Naive thymus-derived CD4-positive, alpha-beta T cell (primary cell): ENCODE measurements at regions not wholly inside any gene's neighbourhood (a gene's known extent, or its start where the extent isn't known, plus 50 kb on each side); places are given as distances from the start of the nearest gene placed in this dataset.
"Not testable (repeated sequence)": the region's sequence is repeated elsewhere in the genome, so short reads cannot be mapped to it uniquely, and the experiment has no call there.

Experiments
- ATAC-seq: fragments of 150-1000 bp; cut with Tn5 transposase; 2 replicates; pipeline ENCODE4 v1.10.0; 2021; ENCODE audit warnings: mild to moderate bottlenecking, moderate library complexity
- CTCF ChIA-PET: fragments of 350-600 bp; sonication (Branson Sonifier 250); formaldehyde crosslinking; loops from one replicate; lab custom pipeline; 2021; ENCODE audit warnings: antibody characterized with exemption; lab: Charles Lee
- POLR2A ChIA-PET: fragments of 350-600 bp; sonication (Branson Sonifier 250); formaldehyde crosslinking; loops from one replicate; lab custom pipeline; 2021; ENCODE audit warnings: antibody characterized with exemption, inconsistent platforms; lab: Charles Lee
- DNase-seq, 9 donors: peaks; one replicate each; pipeline versions ENCODE4 v3.0.0 to v3.0.0-alpha.2; 2020 to 2022; ENCODE audit warnings: mixed read lengths in 1 of 9
- H3K27ac ChIP-seq: one replicate; pipeline ENCODE4 v1.7.0; 2013; ENCODE audit warnings: mild to moderate bottlenecking, low read depth, low read length, moderate library complexity
- H3K27me3 ChIP-seq, 2 donors: one replicate each; pipeline ENCODE4 v1.7.0; 2013; ENCODE audit warnings: low read length in 2 of 2, mild to moderate bottlenecking in 2 of 2, moderate library complexity in 2 of 2; ENCODE audit not compliant: control insufficient read depth in 2 of 2, insufficient read depth in 2 of 2
- H3K36me3 ChIP-seq, 3 experiments: 1 replicate in 2 of 3; 2 replicates in 1 of 3; pipeline ENCODE4 v1.7.0; 2013; ENCODE audit warnings: low read length in 3 of 3, mild to moderate bottlenecking in 3 of 3, moderate library complexity in 1 of 3; ENCODE audit not compliant: insufficient read depth in 3 of 3, control insufficient read depth in 2 of 3
- H3K4me1 ChIP-seq, 2 donors: one replicate each; pipeline ENCODE4 v1.7.0; 2013; ENCODE audit warnings: low read length in 2 of 2, mild to moderate bottlenecking in 2 of 2, moderate library complexity in 1 of 2; ENCODE audit not compliant: control insufficient read depth in 2 of 2, insufficient read depth in 2 of 2
- H3K4me3 ChIP-seq: 2 replicates; pipeline ENCODE4 v1.7.0; 2013; ENCODE audit warnings: mild to moderate bottlenecking, low read length
- H3K9me3 ChIP-seq, 3 experiments: 1 replicate in 2 of 3; 2 replicates in 1 of 3; pipeline ENCODE4 v1.7.0; 2013; ENCODE audit warnings: low read length in 3 of 3; ENCODE audit not compliant: control insufficient read depth in 2 of 3
- H3K27ac Mint-ChIP-seq, 9 donors: one replicate each; pipeline ENCODE4 v1.8.0; 2020 to 2022; ENCODE audit warnings: mixed read lengths in 9 of 9, mild to moderate bottlenecking in 8 of 9, moderate library complexity in 5 of 9, inconsistent platforms in 2 of 9
- H3K27me3 Mint-ChIP-seq, 5 donors: one replicate each; pipeline ENCODE4 v1.8.0; 2021 to 2022; ENCODE audit warnings: mixed read lengths in 5 of 5, mild to moderate bottlenecking in 1 of 5
- H3K36me3 Mint-ChIP-seq, 5 donors: one replicate each; pipeline ENCODE4 v1.8.0; 2020 to 2022; ENCODE audit warnings: mixed read lengths in 5 of 5, mild to moderate bottlenecking in 3 of 5, inconsistent platforms in 1 of 5
- H3K4me1 Mint-ChIP-seq, 7 donors: one replicate each; pipeline ENCODE4 v1.8.0; 2020 to 2022; ENCODE audit warnings: mixed read lengths in 7 of 7, mild to moderate bottlenecking in 3 of 7, inconsistent platforms in 1 of 7
- H3K4me3 Mint-ChIP-seq, 10 donors: one replicate each; pipeline ENCODE4 v1.8.0; 2020 to 2022; ENCODE audit warnings: mild to moderate bottlenecking in 10 of 10, mixed read lengths in 10 of 10, moderate library complexity in 6 of 10, inconsistent platforms in 2 of 10
- H3K9me3 Mint-ChIP-seq, 11 donors: one replicate each; pipeline ENCODE4 v1.8.0; 2020 to 2022; ENCODE audit warnings: mixed read lengths in 11 of 11, mild to moderate bottlenecking in 4 of 11, inconsistent platforms in 1 of 11, moderate library complexity in 1 of 11
- intact Hi-C, 2 donors: fragments of 100-400 bp; cut with micrococcal nuclease; formaldehyde crosslinking; loops; one replicate each; pipeline ENCODE4 v1.15.1; 2023

DNA sequence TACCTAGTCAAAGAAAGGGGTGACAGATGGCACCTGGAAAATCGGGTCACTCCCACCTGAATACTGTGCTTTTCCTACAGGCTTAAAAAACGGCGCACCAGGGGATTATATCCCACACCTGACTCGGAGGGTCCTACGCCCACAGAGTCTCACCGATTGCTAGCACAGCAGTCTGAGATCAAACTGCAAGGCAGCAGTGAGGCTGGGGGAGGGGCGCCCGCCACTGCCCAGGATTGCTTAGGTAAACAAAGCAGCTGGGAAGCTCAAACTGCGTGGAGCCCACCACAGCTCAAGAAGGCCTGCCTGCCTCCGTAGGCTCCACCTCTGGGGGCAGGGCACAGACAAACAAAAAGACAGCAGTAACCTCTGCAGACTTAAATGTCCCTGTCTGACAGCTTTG is 242.7 kb downstream of the FZD1 start:
- ATAC-seq, intact Hi-C loops: not testable (repeated sequence)

GRCh38 chr7:91511861-91512260 is 247.6 kb downstream of the FZD1 start:
- CTCF ChIA-PET, H3K27me3 Mint-ChIP-seq, H3K4me3 ChIP-seq, intact Hi-C loops, POLR2A ChIA-PET, H3K36me3 Mint-ChIP-seq, H3K4me1 Mint-ChIP-seq, H3K27ac ChIP-seq, DNase-seq, H3K4me1 ChIP-seq, H3K27me3 ChIP-seq, H3K27ac Mint-ChIP-seq, H3K9me3 ChIP-seq, H3K36me3 ChIP-seq, ATAC-seq, H3K4me3 Mint-ChIP-seq: not testable (repeated sequence)
- peaks cover 0 to 12% (median 4%) of the 10 kb centered on the region in 11 donors for H3K9me3 Mint-ChIP-seq

More for the DNA sequence above, 242.7 kb downstream of the FZD1 start:
- H3K4me1 ChIP-seq, H3K36me3 ChIP-seq, H3K27ac Mint-ChIP-seq, H3K4me3 ChIP-seq, CTCF ChIA-PET, POLR2A ChIA-PET, H3K9me3 ChIP-seq, H3K4me3 Mint-ChIP-seq, H3K36me3 Mint-ChIP-seq, H3K4me1 Mint-ChIP-seq, H3K27me3 ChIP-seq, DNase-seq, H3K27ac ChIP-seq: not testable (repeated sequence)
- Mint-ChIP-seq H3K9me3 (peaks cover 0 to 26% (median 2%) of the 10 kb centered on the region in 11 donors), H3K27me3 (peaks cover 0 to 11% (median 0%) of the 10 kb centered on the region in 5 donors)

- Mint-ChIP-seq H3K9me3 (peaks cover 0 to 12% (median 4%) of the 10 kb centered on the region in 11 donors), H3K4me3 (no peak overlapping the region), H3K4me1 (no peaks in the 10 kb centered on the region), H3K36me3 (no peaks in the 10 kb centered on the region), H3K27me3 (no peaks in the 10 kb centered on the region), H3K27ac (no peak overlapping the region)
- Histone ChIP-seq H3K36me3 (no peaks in the 10 kb centered on the region), H3K4me3 (no peak overlapping the region), H3K27ac (no peak overlapping the region), H3K27me3 (no peaks in the 10 kb centered on the region), H3K4me1 (no peaks in the 10 kb centered on the region), H3K9me3 (no peaks in the 10 kb centered on the region)
- intact Hi-C loops, result no loop called here
- ChIA-PET POLR2A (interaction anchor here (0.6 kb wide), 1 partner anchor 695 kb away, joined by 4 read pairs; no protein-coding TSS in a partner anchor), CTCF (no interaction called here)
- ATAC-seq, result no peak
- DNase-seq, result no peak
Observed at GRCh38 chr7:91512958-91513357, 248.7 kb downstream of the FZD1 start.

- Mint-ChIP-seq H3K4me3 (no peak overlapping the region), H3K4me1 (no peaks in the 10 kb centered on the region), H3K27me3 (no peaks in the 10 kb centered on the region), H3K27ac (no peak overlapping the region), H3K36me3 (no peaks in the 10 kb centered on the region), H3K9me3 (peaks cover 0 to 9% (median 3%) of the 10 kb centered on the region in 11 donors)
- Histone ChIP-seq H3K4me3 (no peak overlapping the region), H3K27me3 (no peaks in the 10 kb centered on the region), H3K9me3 (no peaks in the 10 kb centered on the region), H3K4me1 (no peaks in the 10 kb centered on the region), H3K36me3 (no peaks in the 10 kb centered on the region), H3K27ac (no peak overlapping the region)
- POLR2A ChIA-PET, result no interaction called here
- DNase-seq (no peak), ATAC-seq (no peak)
- CTCF ChIA-PET, result no interaction called here
- intact Hi-C loops, result no loop called here
Observed at GRCh38 chr7:91514591-91514990, 250.4 kb downstream of the FZD1 start.

- Mint-ChIP-seq H3K36me3 (no peaks in the 10 kb centered on the region), H3K9me3 (peaks cover 0 to 9% (median 1%) of the 10 kb centered on the region in 11 donors), H3K4me1 (no peaks in the 10 kb centered on the region), H3K27me3 (no peaks in the 10 kb centered on the region), H3K4me3 (no peak overlapping the region), H3K27ac (no peak overlapping the region)
- ChIA-PET POLR2A (no interaction called here), CTCF (no interaction called here)
- DNase-seq (no peak), ATAC-seq (no peak)
- no peak overlapping the region for H3K27ac ChIP-seq
- no peak overlapping the region for H3K4me3 ChIP-seq
- no peaks in the 10 kb centered on the region for H3K4me1 ChIP-seq
- no peaks in the 10 kb centered on the region for H3K36me3 ChIP-seq
- intact Hi-C loops, result no loop called here
- H3K27me3 ChIP-seq, result no peaks in the 10 kb centered on the region
- no peaks in the 10 kb centered on the region for H3K9me3 ChIP-seq
Observed at GRCh38 chr7:91515961-91516360, 251.7 kb downstream of the FZD1 start.

DNA sequence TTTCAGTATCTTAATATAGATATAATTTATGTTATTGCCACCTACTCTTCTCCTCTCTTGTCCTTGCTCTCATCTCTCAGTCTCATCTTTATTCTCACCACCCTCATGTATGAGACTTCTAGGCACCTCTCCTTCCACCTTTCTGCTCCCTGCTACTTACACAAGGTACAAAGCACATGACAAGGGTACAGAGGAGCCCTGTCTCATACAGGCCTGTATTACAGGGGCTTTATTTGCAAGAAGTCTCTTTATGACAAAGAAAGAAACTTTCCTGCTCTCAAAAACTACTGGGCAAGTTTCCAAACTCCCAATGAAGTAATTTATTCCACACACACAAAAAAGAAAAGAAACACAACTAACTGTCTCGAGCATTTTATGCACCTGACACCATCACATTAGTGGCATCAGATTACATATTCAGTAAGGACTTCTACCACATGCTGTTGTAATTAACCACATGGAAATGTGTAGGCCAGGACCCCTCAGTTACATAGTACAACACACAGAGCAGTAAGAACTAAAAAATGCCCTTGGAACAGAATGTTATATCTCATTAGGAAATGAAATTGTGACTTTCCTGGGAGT is 253.1 kb downstream of the FZD1 start:
- no peaks in the 10 kb centered on the region for H3K27me3 ChIP-seq
- H3K27me3 Mint-ChIP-seq, result no peaks in the 10 kb centered on the region
- no peaks in the 10 kb centered on the region for H3K36me3 Mint-ChIP-seq
- ChIA-PET CTCF (no interaction called here), POLR2A (no interaction called here)
- H3K36me3 ChIP-seq, result no peaks in the 10 kb centered on the region
- no peak for DNase-seq
- no peak for ATAC-seq
- H3K4me1 ChIP-seq, result no peaks in the 10 kb centered on the region
- no peak overlapping the region for H3K27ac Mint-ChIP-seq
- no peaks in the 10 kb centered on the region for H3K9me3 ChIP-seq
- peaks cover 0 to 9% (median 0%) of the 10 kb centered on the region in 11 donors for H3K9me3 Mint-ChIP-seq
- H3K4me3 Mint-ChIP-seq, result no peak overlapping the region
- no peak overlapping the region for H3K27ac ChIP-seq
- H3K4me3 ChIP-seq, result no peak overlapping the region
- intact Hi-C loops, result no loop called here
- H3K4me1 Mint-ChIP-seq, result no peaks in the 10 kb centered on the region

- H3K9me3 Mint-ChIP-seq, result peaks cover 0 to 9% (median 0%) of the 10 kb centered on the region in 11 donors
- H3K36me3 ChIP-seq, result no peaks in the 10 kb centered on the region
- H3K4me3 ChIP-seq, result no peak overlapping the region
- no peak for ATAC-seq
- no peaks in the 10 kb centered on the region for H3K36me3 Mint-ChIP-seq
- no peaks in the 10 kb centered on the region for H3K4me1 ChIP-seq
- H3K27ac ChIP-seq, result no peak overlapping the region
- no peaks in the 10 kb centered on the region for H3K9me3 ChIP-seq
- H3K27ac Mint-ChIP-seq, result no peak overlapping the region
- no peaks in the 10 kb centered on the region for H3K27me3 ChIP-seq
- H3K27me3 Mint-ChIP-seq, result no peaks in the 10 kb centered on the region
- ChIA-PET POLR2A (no interaction called here), CTCF (no interaction called here)
- H3K4me3 Mint-ChIP-seq, result no peak overlapping the region
- no peaks in the 10 kb centered on the region for H3K4me1 Mint-ChIP-seq
- no peak for DNase-seq
- intact Hi-C loops, result no loop called here
Observed at GRCh38 chr7:91518058-91518457, 253.8 kb downstream of the FZD1 start.
